GM18867 (cell line): ENCODE measurements at regions not wholly inside any gene's neighbourhood (a gene's known extent, or its start where the extent isn't known, plus 50 kb on each side); places are given as distances from the start of the nearest gene placed in this dataset.
"Not testable (repeated sequence)": the region's sequence is repeated elsewhere in the genome, so short reads cannot be mapped to it uniquely, and the experiment has no call there.

Experiments used
- ATAC-seq: cut with Tn5 transposase; IDR thresholded peaks from one replicate; pipeline ENCODE4 v1.9.1; 2021; ENCODE audit warnings: mild to moderate bottlenecking, moderate library complexity; ENCODE audit not compliant: unreplicated experiment

DNA sequence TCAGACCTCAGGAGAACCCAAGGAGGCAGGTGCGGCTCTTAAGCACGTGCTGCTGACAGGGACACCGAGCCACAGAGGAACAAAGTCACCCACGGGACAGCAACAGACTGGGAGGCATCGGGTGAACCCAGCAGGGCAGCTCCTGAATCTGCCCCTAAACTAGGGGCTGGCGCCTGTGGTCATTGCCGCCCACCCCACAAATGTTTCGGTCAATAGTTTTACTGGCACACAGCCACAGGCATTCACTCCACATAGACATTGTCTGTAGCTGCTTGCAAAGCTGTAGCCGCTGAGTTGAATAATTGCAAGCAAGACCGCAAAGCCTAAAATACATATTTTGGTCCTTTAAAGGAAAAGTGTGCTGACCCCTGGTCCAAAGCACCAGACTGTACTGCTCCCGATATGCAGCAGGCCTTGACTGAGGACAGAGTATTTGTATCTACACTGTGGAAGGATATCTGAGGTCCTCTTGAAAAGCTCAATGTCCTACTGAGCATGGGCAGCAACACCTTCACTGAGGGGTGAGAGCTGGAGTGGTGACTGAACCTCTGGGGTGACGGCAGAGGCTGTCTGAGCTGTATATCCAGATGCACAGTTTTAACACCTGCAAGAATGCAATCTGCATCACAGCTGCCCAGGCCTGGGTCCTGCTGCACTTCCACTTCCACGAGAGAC is 310.3 kb downstream of the THBS2 start:
- ATAC-seq: no peak

DNA sequence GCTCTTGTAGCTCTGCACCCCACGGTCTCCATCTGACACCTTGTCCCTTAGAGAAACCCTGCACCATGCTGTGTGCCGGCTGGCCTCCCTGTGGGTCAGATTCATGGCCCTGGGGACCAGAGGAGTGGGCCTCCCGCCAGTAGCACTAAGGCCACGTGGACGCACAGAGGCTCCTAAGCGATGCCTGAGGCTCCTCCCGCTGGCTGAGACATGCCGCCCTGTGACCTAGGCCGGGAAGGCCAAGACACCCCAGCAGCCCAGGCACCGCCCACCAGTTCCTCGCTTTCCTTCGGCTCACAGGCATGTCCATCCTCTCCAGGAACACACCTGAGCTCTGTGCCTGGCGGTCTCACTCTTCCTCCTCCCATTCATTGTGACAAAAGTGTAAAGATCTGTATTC is 311.0 kb downstream of the THBS2 start:
- no peak for ATAC-seq

DNA sequence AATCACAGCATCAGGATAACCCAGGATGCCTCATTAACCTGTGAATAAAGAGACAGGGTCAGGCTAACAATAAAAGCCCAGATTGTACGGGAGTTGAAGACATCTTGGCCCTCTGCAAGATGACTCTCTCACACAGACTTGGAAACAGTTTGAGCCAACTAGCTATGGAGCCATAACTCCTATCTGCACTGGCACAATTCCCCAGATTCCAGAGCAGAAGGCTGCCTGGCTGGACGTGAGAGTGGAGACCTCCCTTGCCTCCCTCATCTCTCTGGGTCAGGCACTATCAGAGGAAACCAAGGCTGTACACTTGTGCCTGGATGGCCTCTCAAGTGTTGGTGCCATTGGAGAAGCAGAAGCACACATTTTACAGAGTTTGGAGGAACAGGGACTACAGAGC is 312.6 kb downstream of the THBS2 start:
- no peak for ATAC-seq

DNA sequence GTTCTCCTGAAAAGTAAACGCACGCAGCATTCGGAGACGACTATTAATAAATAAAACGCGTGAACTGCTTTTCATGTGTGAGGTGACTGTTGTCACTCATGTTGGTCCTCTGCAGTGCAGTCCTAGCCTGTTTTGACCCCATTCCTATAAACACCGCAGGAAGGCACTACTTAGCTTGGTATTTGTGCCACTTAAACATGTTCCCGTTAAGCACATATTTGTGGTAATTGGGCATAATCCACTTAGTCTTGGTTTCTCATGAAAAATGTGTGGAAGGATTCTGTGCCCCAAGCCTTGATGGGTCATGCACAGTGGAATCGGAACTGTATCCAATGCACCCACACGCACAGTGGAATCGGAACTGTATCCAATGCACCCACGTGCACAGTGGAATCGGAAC is 313.9 kb downstream of the THBS2 start:
- ATAC-seq: no peak

DNA sequence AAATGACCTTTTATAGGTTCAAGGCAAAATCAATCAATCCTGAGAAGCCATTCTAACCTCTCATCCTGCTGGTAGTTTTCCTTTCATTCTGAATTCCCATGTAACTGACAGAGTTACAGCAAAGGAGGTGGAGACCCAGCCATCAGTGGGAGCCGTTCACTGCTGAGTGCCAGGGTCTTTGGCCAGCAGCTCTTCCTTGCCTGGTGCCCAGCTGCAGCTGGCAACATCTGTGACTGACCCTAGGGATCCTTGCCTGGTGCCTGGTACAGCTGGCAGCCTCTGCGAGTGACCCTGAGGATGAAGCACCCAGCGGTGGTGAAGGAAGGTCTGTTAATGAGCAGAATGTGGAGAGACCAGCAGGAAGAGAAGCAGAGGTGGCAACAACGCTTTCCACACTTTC is 314.6 kb downstream of the THBS2 start:
- no peak for ATAC-seq

DNA sequence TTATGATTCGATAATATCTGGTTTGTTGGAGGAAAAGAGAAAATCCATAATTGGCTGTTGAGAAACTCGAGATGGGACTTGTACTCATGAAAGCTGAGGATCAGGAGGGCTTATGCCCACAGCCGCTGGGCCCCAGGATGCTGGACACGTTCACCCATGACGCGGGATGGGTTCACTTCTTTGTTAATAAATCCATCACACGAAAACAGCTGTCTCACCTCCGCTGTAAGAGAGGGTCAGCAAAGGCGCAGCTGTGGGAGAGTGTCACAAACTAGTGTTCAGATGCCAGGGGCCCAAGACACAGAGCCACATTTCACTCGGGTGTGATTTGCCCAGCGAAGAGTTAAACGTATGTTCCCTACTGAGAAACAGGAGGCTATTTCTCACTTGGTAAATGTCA is 315.1 kb downstream of the THBS2 start:
- no peak for ATAC-seq

DNA sequence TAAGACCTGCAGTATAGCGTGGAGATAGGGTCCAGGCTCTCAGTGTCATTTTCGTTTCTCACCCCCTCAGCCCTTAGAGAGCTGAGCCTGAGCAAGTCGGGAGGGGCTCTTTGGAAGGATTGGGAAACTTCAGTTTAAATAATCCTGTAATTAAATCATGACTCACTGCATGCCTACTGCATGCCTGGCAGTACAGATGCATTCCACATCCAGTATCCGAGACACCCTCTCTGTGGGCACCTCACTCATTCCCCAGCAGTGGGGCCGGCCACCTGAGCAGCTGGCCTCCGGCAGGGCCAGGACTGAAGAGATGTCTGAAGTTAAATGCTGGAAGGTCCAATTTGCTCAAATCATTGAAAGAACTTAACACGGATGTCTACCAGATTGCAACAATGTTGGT is 316.6 kb downstream of the THBS2 start:
- no peak for ATAC-seq

DNA sequence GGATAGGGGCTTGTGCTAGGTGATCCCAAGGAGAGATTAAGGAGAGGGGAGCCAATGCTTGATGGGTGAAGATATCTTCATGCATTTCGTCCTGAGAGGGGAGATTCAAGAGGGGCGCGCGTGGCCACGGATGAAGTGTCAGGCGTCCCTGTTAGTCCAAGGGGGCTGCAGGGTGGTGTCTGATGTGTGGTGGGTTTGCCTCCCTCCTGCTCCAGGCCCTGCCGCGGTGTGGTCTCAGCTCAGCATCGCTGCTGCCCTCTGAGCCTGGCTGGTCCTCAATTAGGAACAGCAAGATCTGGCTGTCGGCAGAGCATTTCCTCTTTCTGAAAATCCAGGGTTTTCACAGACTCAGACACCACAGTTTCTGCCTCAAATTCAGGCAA is 318.0 kb downstream of the THBS2 start:
- ATAC-seq: no peak

DNA sequence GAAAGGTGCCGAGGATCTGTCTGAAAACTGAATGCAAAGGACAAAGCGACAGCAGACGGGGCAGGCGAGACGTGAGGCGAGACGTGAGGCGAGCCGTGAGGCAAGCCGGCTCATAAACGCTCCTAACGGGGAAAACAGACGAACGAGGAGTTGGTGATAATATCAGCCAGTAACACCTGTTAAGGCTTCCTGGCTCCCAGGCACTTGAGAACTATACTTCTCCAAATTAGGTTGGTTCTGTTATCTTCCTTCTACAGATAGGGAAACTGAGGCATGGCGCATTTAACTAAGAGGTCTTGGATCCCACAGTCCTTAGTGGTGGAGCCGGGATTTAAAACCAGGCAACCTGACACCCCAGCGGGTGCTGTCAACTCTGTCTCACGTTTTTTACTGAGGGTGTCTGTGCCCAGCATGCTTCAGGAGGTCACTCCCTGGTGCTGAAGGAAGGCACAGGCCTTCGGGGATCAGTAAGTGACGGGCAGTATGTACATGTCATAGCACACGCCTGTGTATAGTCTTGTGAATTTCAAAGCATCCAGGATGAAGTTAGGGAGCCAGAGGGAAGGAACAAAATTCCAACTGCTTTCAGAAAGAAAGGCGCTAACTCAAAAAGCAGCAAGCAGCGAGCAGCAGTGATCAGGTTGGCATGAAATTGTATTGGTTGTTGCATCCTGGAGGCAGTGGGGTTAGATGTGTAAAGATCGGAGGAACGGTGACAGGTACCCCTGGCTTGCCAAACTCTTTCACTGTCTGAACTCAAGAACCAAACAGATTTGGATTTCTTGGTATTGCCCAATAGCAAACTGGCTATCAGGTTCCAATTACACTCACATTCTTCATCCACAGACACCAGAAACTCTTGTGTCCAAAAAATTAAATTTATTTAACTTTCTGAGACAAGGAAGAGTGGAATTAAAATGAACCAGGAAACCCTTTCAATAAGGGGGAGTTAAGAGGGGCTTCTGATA is 318.7 kb downstream of the THBS2 start:
- ATAC-seq: no peak

DNA sequence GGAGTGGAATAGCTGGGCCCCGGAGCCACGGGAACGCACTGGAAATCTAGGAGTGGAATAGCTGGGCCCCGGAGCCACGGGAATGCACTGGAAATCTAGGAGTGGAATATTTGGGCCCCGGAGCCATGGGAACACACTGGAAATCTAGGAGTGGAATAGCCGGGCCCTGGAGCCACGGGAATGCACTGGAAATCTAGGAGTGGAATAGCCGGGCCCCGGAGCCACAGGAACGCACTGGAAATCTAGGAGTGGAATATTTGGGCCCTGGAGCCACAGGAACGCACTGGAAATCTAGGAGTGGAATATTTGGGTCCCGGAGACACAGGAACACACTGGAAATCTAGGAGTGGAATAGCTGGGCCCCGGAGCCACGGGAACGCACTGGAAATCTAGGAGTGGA is 321.5 kb downstream of the THBS2 start:
- not testable (repeated sequence) for ATAC-seq

DNA sequence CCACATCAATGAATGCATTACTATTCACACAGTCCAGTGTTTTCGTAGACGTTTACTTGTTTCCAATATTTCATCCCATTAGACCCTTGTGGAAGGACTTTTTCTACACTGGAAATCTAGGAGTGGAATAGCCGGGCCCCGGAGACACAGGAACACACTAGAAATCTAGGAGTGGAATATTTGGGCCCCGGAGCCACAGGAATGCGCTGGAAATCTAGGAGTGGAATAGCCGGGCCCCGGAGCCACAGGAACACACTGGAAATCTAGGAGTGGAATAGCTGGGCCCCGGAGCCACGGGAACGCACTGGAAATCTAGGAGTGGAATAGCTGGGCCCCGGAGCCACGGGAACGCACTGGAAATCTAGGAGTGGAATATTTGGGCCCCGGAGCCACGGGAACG is 322.6 kb downstream of the THBS2 start:
- ATAC-seq: not testable (repeated sequence)

DNA sequence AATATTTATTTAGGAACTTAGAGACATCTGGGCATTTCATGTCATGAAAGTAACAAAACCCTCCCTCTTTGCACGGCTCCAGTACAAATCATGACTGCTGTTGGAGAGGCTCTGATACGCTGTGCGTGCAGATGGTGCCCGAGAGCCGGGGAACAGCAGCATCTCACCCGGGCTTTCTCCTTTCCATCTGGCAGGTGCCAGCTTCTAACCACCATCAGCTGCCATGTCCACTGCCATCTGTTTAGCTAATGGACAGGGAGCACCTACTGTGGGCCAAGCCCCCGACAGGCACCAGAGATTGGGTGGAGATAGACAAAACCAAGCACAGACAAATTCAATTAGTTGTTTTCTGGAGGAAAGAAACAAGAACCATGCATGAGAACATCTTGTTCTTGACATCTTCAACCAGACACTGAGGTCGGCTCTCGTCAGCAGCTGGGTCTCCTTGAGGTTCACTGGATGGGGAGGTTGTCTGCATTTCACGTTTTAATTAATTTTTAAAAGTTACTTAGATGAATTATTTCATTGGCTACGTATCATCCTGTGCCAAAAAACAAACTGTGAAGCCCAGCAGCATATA is 323.7 kb downstream of the THBS2 start:
- no peak for ATAC-seq

DNA sequence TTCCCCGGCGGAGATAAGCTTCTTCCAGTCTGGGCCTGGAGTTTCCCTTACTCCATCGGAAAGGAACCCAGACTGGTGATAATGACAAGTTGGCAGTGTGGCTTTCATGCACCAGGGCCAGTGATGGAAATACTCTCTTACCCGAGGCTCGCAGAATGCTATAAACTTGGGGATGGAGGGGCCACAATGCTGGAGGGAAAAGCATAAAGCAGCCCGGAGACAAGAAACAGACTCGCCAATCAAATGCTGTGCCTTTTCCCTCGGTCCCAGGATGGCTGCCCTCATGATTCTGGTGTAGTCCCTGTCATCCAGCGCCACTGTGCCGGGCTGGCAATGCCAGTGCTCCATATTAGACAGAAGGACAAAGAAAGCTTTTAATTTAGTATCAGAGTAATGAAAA is 325.6 kb downstream of the THBS2 start:
- no peak for ATAC-seq

DNA sequence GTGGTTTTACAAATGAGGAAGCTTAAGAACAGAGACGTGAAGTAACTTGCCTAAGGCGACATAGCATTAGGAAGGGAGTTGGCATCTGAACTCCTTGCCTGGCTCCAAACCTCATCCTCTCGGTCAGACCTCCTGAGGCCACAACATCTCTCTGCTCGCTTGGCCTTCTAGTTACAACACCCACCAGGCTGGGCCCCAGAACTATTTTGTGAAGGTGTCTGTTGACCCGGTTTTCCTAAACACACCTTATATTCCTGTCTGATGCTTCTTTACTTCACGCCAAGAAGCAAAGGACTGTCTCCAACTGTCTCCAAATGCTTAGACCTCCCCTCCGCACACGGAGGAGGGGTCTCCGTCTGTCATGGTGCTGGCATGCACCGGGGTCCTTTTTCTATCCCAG is 326.6 kb downstream of the THBS2 start:
- no peak for ATAC-seq

DNA sequence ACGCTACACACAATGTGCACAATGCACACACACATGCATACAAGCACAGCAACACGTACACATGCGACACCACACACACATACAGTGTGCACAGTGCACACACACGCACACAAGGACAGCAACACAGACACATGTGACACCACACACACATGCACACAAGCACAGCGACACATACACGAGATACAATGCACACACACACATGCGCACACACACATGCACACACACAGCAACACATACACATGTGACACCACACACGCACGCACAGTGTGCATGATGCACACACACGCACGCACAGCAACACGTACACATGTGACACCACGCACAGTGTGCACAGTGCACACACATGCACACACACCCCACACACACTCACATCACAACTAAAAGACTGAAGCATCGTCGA is 327.3 kb downstream of the THBS2 start:
- ATAC-seq: no peak

DNA sequence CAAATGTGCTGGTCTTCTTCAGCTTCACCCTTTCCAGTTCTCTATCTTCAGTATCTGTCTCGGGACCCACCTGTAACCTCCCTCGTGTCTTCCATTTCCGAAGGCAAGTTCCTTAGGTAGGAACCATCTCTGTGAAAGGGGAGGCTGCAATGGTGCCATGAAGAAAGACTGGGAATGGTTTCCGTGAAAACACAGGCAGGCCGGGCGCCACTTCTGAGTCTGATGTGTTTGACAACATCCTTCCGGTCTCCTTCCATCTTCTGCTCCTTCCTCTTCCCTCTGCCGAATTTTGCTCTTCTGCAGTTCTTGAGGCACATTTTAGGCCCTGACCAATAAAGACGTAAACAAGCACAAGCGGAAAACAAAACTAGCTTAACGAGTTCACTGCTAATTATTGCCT is 328.0 kb downstream of the THBS2 start:
- ATAC-seq: no peak

DNA sequence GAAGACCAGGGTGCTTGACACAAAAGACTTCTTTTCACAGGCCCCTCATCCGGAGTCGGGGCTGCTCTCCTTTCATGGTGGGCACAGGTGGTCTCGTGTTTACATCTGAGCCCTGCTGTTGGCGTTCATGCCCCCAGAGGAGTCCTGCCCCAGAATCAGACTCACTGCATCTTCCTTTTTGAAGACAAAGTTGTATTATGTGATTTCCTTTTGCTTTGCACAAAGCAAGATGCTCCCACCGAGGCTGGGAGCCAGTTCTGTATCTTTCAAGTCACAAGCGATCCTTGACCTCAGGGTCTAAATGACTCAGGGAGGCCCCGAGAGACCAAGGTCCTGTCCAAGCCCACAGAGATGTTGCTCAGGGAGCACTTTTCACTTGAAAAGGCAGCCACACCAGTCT is 330.5 kb downstream of the THBS2 start:
- no peak for ATAC-seq

DNA sequence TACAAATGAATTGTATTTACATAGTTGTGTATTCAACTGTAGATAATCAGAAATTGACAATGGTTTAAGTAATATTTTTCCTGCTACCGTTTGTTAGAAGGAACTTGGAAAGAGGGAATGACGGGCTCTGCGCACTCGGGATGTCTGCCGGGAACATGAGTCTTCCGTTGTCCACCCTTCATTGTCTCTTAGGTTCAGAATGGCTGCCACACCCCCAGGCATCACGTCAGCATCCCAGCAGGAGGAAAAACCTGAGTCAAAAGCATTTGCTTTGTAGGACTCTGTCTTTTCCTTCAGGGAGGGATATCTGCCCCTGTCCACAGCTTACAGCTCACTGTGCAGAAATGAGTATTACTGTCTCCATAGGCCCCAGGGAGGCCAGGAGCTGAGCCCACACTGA is 331.2 kb downstream of the THBS2 start:
- ATAC-seq: no peak

DNA sequence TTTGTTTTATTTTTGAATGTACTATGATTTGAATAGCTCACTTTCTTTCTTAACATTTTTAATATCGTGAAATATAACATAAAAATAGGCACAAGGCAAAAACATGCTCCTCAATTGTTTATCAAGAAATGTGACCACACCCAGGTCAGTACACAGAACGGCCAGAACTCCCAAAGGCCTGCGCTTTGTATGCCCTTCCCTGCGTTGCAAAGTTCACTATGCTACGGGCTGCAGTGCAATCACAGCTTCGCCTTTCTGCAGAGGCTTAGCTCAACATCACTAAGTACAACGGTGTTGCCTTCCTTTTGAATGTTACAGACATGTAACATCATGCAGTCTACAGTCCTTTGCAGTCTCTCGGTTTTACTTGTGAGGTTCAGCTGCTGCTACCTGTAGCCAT is 333.4 kb downstream of the THBS2 start:
- ATAC-seq: no peak

DNA sequence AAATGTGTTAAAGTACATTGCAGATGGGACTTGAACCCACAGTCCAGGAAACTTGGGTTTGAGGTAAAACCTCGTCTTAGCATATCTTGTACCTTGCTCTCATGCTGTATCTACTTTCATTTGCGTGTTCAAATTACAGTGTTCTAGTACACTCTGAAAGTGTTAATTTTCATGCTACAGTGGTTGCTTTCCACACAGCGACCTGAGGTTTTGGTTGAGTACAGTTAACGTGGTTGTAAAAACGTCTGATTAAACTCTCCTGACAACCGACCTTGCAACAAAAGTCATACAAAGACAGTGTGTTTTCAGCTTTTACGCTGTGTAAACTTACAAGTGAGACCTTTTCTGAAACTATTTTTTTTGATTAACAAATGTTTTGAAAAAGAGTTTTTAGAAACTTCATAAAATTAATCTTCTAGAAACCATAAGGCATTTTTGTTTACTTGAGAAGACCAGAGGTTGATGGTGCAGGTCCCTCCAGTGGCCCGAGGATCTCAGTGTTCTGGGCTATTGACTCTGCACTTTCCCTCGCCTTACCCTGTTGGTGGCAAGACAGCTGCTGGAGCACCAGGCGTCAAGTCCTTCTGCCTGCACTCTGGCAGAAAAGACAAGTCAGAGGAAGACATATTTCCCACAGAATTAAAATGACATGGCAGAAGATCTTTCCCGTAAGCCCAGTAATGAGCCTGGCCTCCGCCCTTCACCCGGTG is 334.0 kb downstream of the THBS2 start:
- no peak for ATAC-seq

DNA sequence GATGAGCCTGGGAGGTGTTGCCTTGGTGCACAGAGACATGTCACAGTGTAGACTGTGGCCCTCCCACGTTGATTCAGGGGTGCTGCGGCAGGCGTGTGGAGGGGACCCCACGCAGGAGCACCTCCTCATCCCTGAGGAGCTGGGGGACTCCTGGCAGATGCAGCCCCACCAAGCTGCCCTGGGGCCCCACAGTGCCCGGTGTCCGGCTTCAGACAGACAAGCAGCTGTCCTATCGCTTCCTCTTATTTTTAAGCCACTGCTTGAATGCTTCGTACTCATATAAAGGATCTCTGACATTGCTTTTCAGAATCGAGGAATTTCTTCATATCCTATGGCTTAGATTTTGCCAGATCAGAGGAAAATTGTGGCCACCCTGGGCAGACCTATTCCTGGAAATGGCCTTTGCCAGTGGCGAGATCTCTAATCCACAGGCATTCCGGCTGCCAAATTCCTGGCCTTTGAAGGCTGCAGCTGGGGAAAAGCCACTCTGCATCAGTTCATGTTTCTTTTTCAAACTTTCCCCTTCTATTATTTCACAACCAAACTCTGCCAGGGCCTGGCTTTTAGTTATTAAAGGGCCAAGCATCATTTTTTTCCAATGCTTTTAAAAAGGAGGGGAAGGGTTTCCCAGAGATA is 337.0 kb downstream of the THBS2 start:
- ATAC-seq: no peak
